B cell (primary cell): ENCODE measurements at regions not wholly inside any gene's neighbourhood (a gene's known extent, or its start where the extent isn't known, plus 50 kb on each side); places are given as distances from the start of the nearest gene placed in this dataset.

Source experiments
- CTCF ChIP-seq: fragments of 200-600 bp; IDR thresholded peaks from one replicate; pipeline ENCODE4 v1.8.0; 2022; ENCODE audit warnings: antibody characterized with exemption, mild to moderate bottlenecking
- EZH2 ChIP-seq: IDR thresholded peaks from 2 replicates; pipeline ENCODE4 v1.6.1; 2012; ENCODE audit warnings: borderline replicate concordance, low read depth, mild to moderate bottlenecking, moderate library complexity, low read length; ENCODE audit not compliant: insufficient read depth, poor library complexity, severe bottlenecking

- TF ChIP-seq CTCF: no peak
- TF ChIP-seq EZH2: no peak
These were observed 987.0 kb downstream of the NTRK3 start for GRCh38 chr15:87269566-87269965.
